Body of pancreas (tissue), 4 donors: ENCODE measurements at regions not wholly inside any gene's neighbourhood (a gene's known extent, or its start where the extent isn't known, plus 50 kb on each side); places are given as distances from the start of the nearest gene placed in this dataset.

ENCODE experiments used
- CTCF ChIP-seq, 7 experiments: fragments of 450-650 bp in 4 of 7; fragments of 200-600 bp in 3 of 7; sonication (generic) in 3 of 7; IDR thresholded peaks; one replicate each; pipeline ENCODE4 v1.5.1; 2016 to 2019; ENCODE audit warnings: antibody characterized with exemption in 7 of 7
- POLR2A ChIP-seq, 3 donors: fragments of 450-650 bp; IDR thresholded peaks; one replicate each; pipeline ENCODE4 v1.6.1; 2016; ENCODE audit warnings: antibody characterized with exemption in 3 of 3, mild to moderate bottlenecking in 2 of 3

- TF ChIP-seq POLR2A (IDR thresholded peaks at IDR 0.05) = no peak
- TF ChIP-seq CTCF (IDR thresholded peaks at IDR 0.05) = no peak
These were observed 166.5 kb upstream of the KCNJ3 start for GRCh38 chr2:154532004-154532403.
